ENCODE measurements at regions not wholly inside any gene's neighbourhood (a gene's known extent, or its start where the extent isn't known, plus 50 kb on each side); places are given as distances from the start of the nearest gene placed in this dataset.
A peak's percentile ranks its signal among the peaks of the same experiment; 100 is the strongest.

GRCh38 chrX:42096265-42096920 is 173.0 kb upstream of the CASK start:
- DNase-seq (ENCODE audit: low spot score): no peak

GRCh38 chrX:42094218-42094617 is 170.9 kb upstream of the CASK start:
- no peak for DNase-seq (ENCODE audit: low spot score)

- DNase-seq (ENCODE audit: low spot score): no peak
Measured at GRCh38 chrX:42093756-42094155, 170.4 kb upstream of the CASK start.

GRCh38 chrX:42090395-42090794 is 167.0 kb upstream of the CASK start:
- no peak for DNase-seq (ENCODE audit: low spot score)

GRCh38 chrX:42089031-42089430 is 165.7 kb upstream of the CASK start:
- no peak for DNase-seq (ENCODE audit: low spot score)

- no peak for DNase-seq (ENCODE audit: low spot score)
Measured at GRCh38 chrX:42087960-42088359, 164.6 kb upstream of the CASK start.

GRCh38 chrX:42085836-42086235 is 162.5 kb upstream of the CASK start:
- DNase-seq (ENCODE audit: low spot score): no peak

- no peak for DNase-seq (ENCODE audit: low spot score)
Measured at GRCh38 chrX:42079968-42080367, 156.6 kb upstream of the CASK start.

GRCh38 chrX:42077675-42078074 is 154.3 kb upstream of the CASK start:
- DNase-seq (ENCODE audit: low spot score): no peak

- DNase-seq (ENCODE audit: low spot score): no peak
Measured at GRCh38 chrX:42075032-42075431, 151.7 kb upstream of the CASK start.

GRCh38 chrX:42073448-42073847 is 150.1 kb upstream of the CASK start:
- no peak for DNase-seq (ENCODE audit: low spot score)

GRCh38 chrX:42070866-42071265 is 147.5 kb upstream of the CASK start:
- DNase-seq (ENCODE audit: low spot score): no peak

- no peak for DNase-seq (ENCODE audit: low spot score)
Measured at GRCh38 chrX:42054256-42054655, 130.9 kb upstream of the CASK start.

GRCh38 chrX:42050345-42050744 is 127.0 kb upstream of the CASK start:
- no peak for DNase-seq (ENCODE audit: low spot score)

- DNase-seq (ENCODE audit: low spot score): no peak
Measured at GRCh38 chrX:42047886-42048285, 124.5 kb upstream of the CASK start.

- peak; percentile 4 for DNase-seq (ENCODE audit: low spot score)
Measured at GRCh38 chrX:42028109-42028508, 104.8 kb upstream of the CASK start.

- no peak for DNase-seq (ENCODE audit: low spot score)
Measured at GRCh38 chrX:42027367-42028000, 104.1 kb upstream of the CASK start.

GRCh38 chrX:42025861-42026260 is 102.5 kb upstream of the CASK start:
- DNase-seq (ENCODE audit: low spot score): no peak

GRCh38 chrX:42023122-42023521 is 99.8 kb upstream of the CASK start:
- DNase-seq (ENCODE audit: low spot score): no peak

GRCh38 chrX:42022158-42022557 is 98.8 kb upstream of the CASK start:
- no peak for DNase-seq (ENCODE audit: low spot score)

- DNase-seq (ENCODE audit: low spot score): no peak
Measured at GRCh38 chrX:42021058-42021457, 97.7 kb upstream of the CASK start.

GRCh38 chrX:42020225-42020624 is 96.9 kb upstream of the CASK start:
- no peak for DNase-seq (ENCODE audit: low spot score)

- DNase-seq (ENCODE audit: low spot score): no peak
Measured at GRCh38 chrX:42017971-42018370, 94.6 kb upstream of the CASK start.

- DNase-seq (ENCODE audit: low spot score): no peak
Measured at GRCh38 chrX:42000836-42001235, 77.5 kb upstream of the CASK start.
